OCI-LY3 (cell line): ENCODE measurements at regions not wholly inside any gene's neighbourhood (a gene's known extent, or its start where the extent isn't known, plus 50 kb on each side); places are given as distances from the start of the nearest gene placed in this dataset.

Experiments used
- EZH2phosphoT487 ChIP-seq: fragments of 200-600 bp; shearing (Covaris generic); IDR thresholded peaks from 2 replicates; pipeline ENCODE4 v1.6.1; 2018; ENCODE audit warnings: antibody characterized with exemption, mixed run types, low read depth
- TF ChIP-seq, protein P1 (sequence below): fragments of 200-600, 300-600 bp; sonication (generic); IDR thresholded peaks from 2 replicates; pipeline ENCODE4 v1.5.1; 2014; ENCODE audit warnings: antibody characterized with exemption, low read length, low read depth

DNA sequence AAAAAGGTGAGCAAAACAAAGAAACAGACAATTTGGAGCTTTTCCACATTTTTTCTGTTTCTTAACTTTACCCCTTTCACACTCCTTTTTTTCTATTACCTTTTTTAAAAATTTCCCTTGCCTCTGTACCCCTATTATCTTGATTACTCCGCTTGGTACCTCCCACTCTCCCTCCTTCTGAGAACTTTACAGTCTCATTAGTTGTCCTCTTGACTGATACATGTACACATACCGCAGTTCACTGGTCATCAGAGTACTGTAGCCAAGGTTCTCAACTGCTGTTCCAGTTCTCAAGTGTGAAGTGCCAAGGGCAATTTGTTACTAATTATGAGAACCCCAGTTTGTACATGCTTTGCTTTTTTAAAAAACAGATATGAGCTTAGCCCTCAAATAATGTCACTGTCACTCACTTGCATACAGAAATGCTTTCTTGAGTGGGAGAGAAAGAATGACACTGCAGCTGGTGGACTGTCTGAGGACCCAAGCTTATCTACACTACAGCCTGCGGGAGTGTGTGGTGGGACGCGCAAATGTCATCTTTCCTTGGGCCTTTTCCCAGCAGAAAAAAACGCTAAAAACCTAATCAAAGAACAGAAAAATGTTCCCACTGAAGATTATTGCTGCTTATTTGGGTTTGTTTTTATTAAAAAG, 160.8 kb downstream of the DISP1 start:
- TF ChIP-seq, protein P1, sequence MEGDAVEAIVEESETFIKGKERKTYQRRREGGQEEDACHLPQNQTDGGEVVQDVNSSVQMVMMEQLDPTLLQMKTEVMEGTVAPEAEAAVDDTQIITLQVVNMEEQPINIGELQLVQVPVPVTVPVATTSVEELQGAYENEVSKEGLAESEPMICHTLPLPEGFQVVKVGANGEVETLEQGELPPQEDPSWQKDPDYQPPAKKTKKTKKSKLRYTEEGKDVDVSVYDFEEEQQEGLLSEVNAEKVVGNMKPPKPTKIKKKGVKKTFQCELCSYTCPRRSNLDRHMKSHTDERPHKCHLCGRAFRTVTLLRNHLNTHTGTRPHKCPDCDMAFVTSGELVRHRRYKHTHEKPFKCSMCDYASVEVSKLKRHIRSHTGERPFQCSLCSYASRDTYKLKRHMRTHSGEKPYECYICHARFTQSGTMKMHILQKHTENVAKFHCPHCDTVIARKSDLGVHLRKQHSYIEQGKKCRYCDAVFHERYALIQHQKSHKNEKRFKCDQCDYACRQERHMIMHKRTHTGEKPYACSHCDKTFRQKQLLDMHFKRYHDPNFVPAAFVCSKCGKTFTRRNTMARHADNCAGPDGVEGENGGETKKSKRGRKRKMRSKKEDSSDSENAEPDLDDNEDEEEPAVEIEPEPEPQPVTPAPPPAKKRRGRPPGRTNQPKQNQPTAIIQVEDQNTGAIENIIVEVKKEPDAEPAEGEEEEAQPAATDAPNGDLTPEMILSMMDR, result no peak
- no peak for TF ChIP-seq EZH2phosphoT487
